ENCODE measurements at regions not wholly inside any gene's neighbourhood (a gene's known extent, or its start where the extent isn't known, plus 50 kb on each side); places are given as distances from the start of the nearest gene placed in this dataset.

GRCh38 chr5:167629634-167630033, 661.8 kb upstream of the WWC1 start:
- no peak overlapping the region for H4K12ac ChIP-seq (ENCODE audit: low read depth, low read length)
- H2BK12ac ChIP-seq (ENCODE audit: low read length): no peak overlapping the region
- no peak overlapping the region for H2AK5ac ChIP-seq (ENCODE audit: low read length)
- no peaks in the 10 kb centered on the region for H3K9me3 ChIP-seq (ENCODE audit: insufficient read depth, low read depth, low read length)
- H3K18ac ChIP-seq (ENCODE audit: low read length): no peak overlapping the region
- H3K4me1 ChIP-seq (ENCODE audit: control insufficient read depth in 1 of 2, insufficient read depth in 2 of 2, low read length in 2 of 2): peaks cover 0 to 3% of the 10 kb centered on the region in 2 experiments
- no peak overlapping the region for H3K14ac ChIP-seq (ENCODE audit: low read length)
- no CpG with 5 or more reads among the region's 3 CpGs for WGBS (ENCODE audit: extremely low coverage, insufficient coverage, insufficient read length)
- no peak overlapping the region for H4K91ac ChIP-seq (ENCODE audit: low read depth, low read length)
- H3K9ac ChIP-seq (ENCODE audit: low read length): no peak overlapping the region
- no peaks in the 10 kb centered on the region for H3K36me3 ChIP-seq (ENCODE audit: control insufficient read depth in 1 of 2, insufficient read depth in 2 of 2, low read length in 2 of 2)
- no peaks in the 10 kb centered on the region for H3K27me3 ChIP-seq (ENCODE audit: insufficient read depth, low read length)
- no peak overlapping the region for H3K4me2 ChIP-seq (ENCODE audit: low read length)
- H3K4me3 ChIP-seq (ENCODE audit: low read depth, low read length): no peak overlapping the region
- DNase-seq: no peak
- H3K79me2 ChIP-seq (ENCODE audit: control insufficient read depth, insufficient read depth, low read length, poor library complexity): no peaks in the 10 kb centered on the region
- no peak overlapping the region for H4K8ac ChIP-seq (ENCODE audit: low read depth, low read length)
- H3K23ac ChIP-seq (ENCODE audit: low read length): no peak overlapping the region
- H2BK5ac ChIP-seq (ENCODE audit: low read depth, low read length, poor library complexity): no peak overlapping the region
- no peak overlapping the region for H3K4ac ChIP-seq (ENCODE audit: low read depth, low read length)
- H2AFZ ChIP-seq (ENCODE audit: insufficient read depth, low read length, poor library complexity): no peak overlapping the region
- H3K79me1 ChIP-seq (ENCODE audit: low read length): no peaks in the 10 kb centered on the region
- H3K27ac ChIP-seq (ENCODE audit: low read depth, low read length): no peak overlapping the region
- no peak overlapping the region for H2BK120ac ChIP-seq (ENCODE audit: insufficient read depth, low read length, poor library complexity)

GRCh38 chr5:167631191-167631590, 660.3 kb upstream of the WWC1 start:
- no peak overlapping the region for H2BK120ac ChIP-seq (ENCODE audit: insufficient read depth, low read length, poor library complexity)
- H3K9me3 ChIP-seq (ENCODE audit: insufficient read depth, low read depth, low read length): no peaks in the 10 kb centered on the region
- peaks cover 0 to 3% of the 10 kb centered on the region in 2 experiments for H3K4me1 ChIP-seq (ENCODE audit: control insufficient read depth in 1 of 2, insufficient read depth in 2 of 2, low read length in 2 of 2)
- H3K27me3 ChIP-seq (ENCODE audit: insufficient read depth, low read length): no peaks in the 10 kb centered on the region
- no peak overlapping the region for H3K4me3 ChIP-seq (ENCODE audit: low read depth, low read length)
- H2AK5ac ChIP-seq (ENCODE audit: low read length): no peak overlapping the region
- no peak overlapping the region for H3K4ac ChIP-seq (ENCODE audit: low read depth, low read length)
- no peak overlapping the region for H3K4me2 ChIP-seq (ENCODE audit: low read length)
- H4K12ac ChIP-seq (ENCODE audit: low read depth, low read length): no peak overlapping the region
- H4K91ac ChIP-seq (ENCODE audit: low read depth, low read length): no peak overlapping the region
- H3K27ac ChIP-seq (ENCODE audit: low read depth, low read length): no peak overlapping the region
- no CpG with 5 or more reads among the region's 7 CpGs for WGBS (ENCODE audit: extremely low coverage, insufficient coverage, insufficient read length)
- DNase-seq: no peak
- no peak overlapping the region for H4K8ac ChIP-seq (ENCODE audit: low read depth, low read length)
- no peak overlapping the region for H3K14ac ChIP-seq (ENCODE audit: low read length)
- no peaks in the 10 kb centered on the region for H3K79me2 ChIP-seq (ENCODE audit: control insufficient read depth, insufficient read depth, low read length, poor library complexity)
- no peak overlapping the region for H2BK5ac ChIP-seq (ENCODE audit: low read depth, low read length, poor library complexity)
- H2AFZ ChIP-seq (ENCODE audit: insufficient read depth, low read length, poor library complexity): no peak overlapping the region
- no peak overlapping the region for H2BK12ac ChIP-seq (ENCODE audit: low read length)
- H3K9ac ChIP-seq (ENCODE audit: low read length): no peak overlapping the region
- H3K79me1 ChIP-seq (ENCODE audit: low read length): no peaks in the 10 kb centered on the region
- no peak overlapping the region for H3K23ac ChIP-seq (ENCODE audit: low read length)
- H3K36me3 ChIP-seq (ENCODE audit: control insufficient read depth in 1 of 2, insufficient read depth in 2 of 2, low read length in 2 of 2): no peaks in the 10 kb centered on the region
- no peak overlapping the region for H3K18ac ChIP-seq (ENCODE audit: low read length)

- H3K18ac ChIP-seq (ENCODE audit: low read length): no peak overlapping the region
- no peak overlapping the region for H3K9ac ChIP-seq (ENCODE audit: low read length)
- H3K27ac ChIP-seq (ENCODE audit: low read depth, low read length): no peak overlapping the region
- H2BK5ac ChIP-seq (ENCODE audit: low read depth, low read length, poor library complexity): no peak overlapping the region
- DNase-seq: no peak
- H4K91ac ChIP-seq (ENCODE audit: low read depth, low read length): no peak overlapping the region
- no peaks in the 10 kb centered on the region for H3K9me3 ChIP-seq (ENCODE audit: insufficient read depth, low read depth, low read length)
- H3K23ac ChIP-seq (ENCODE audit: low read length): no peak overlapping the region
- H2BK12ac ChIP-seq (ENCODE audit: low read length): no peak overlapping the region
- H4K12ac ChIP-seq (ENCODE audit: low read depth, low read length): no peak overlapping the region
- H3K4me2 ChIP-seq (ENCODE audit: low read length): no peak overlapping the region
- no peaks in the 10 kb centered on the region for H3K36me3 ChIP-seq (ENCODE audit: control insufficient read depth in 1 of 2, insufficient read depth in 2 of 2, low read length in 2 of 2)
- no peak overlapping the region for H3K4me3 ChIP-seq (ENCODE audit: low read depth, low read length)
- no peak overlapping the region for H4K8ac ChIP-seq (ENCODE audit: low read depth, low read length)
- no peak overlapping the region for H2AFZ ChIP-seq (ENCODE audit: insufficient read depth, low read length, poor library complexity)
- H3K14ac ChIP-seq (ENCODE audit: low read length): no peak overlapping the region
- no peak overlapping the region for H3K4ac ChIP-seq (ENCODE audit: low read depth, low read length)
- no peaks in the 10 kb centered on the region for H3K79me2 ChIP-seq (ENCODE audit: control insufficient read depth, insufficient read depth, low read length, poor library complexity)
- no peak overlapping the region for H2BK120ac ChIP-seq (ENCODE audit: insufficient read depth, low read length, poor library complexity)
- WGBS (ENCODE audit: extremely low coverage, insufficient coverage, insufficient read length): no CpG with 5 or more reads among the region's 3 CpGs
- H2AK5ac ChIP-seq (ENCODE audit: low read length): no peak overlapping the region
- no peaks in the 10 kb centered on the region for H3K4me1 ChIP-seq (ENCODE audit: control insufficient read depth in 1 of 2, insufficient read depth in 2 of 2, low read length in 2 of 2)
- no peaks in the 10 kb centered on the region for H3K79me1 ChIP-seq (ENCODE audit: low read length)
- H3K27me3 ChIP-seq (ENCODE audit: insufficient read depth, low read length): no peaks in the 10 kb centered on the region
Observed at GRCh38 chr5:167633114-167633513, 658.3 kb upstream of the WWC1 start.

GRCh38 chr5:167633931-167634341, 657.5 kb upstream of the WWC1 start:
- no peaks in the 10 kb centered on the region for H3K4me1 ChIP-seq (ENCODE audit: control insufficient read depth in 1 of 2, insufficient read depth in 2 of 2, low read length in 2 of 2)

More at GRCh38 chr5:167633931-167634341, 657.5 kb upstream of the WWC1 start:
- Histone ChIP-seq H3K4ac (ENCODE audit: low read depth, low read length) (no peak overlapping the region), H4K8ac (ENCODE audit: low read depth, low read length) (no peak overlapping the region), H2BK12ac (ENCODE audit: low read length) (no peak overlapping the region), H2BK5ac (ENCODE audit: low read depth, low read length, poor library complexity) (no peak overlapping the region), H3K9ac (ENCODE audit: low read length) (no peak overlapping the region), H3K79me2 (ENCODE audit: control insufficient read depth, insufficient read depth, low read length, poor library complexity) (no peaks in the 10 kb centered on the region), H3K36me3 (ENCODE audit: control insufficient read depth in 1 of 2, insufficient read depth in 2 of 2, low read length in 2 of 2) (no peaks in the 10 kb centered on the region), H2BK120ac (ENCODE audit: insufficient read depth, low read length, poor library complexity) (peak overlapping the region; percentile 66), H3K18ac (ENCODE audit: low read length) (no peak overlapping the region), H3K4me2 (ENCODE audit: low read length) (no peak overlapping the region), H3K14ac (ENCODE audit: low read length) (no peak overlapping the region), H4K91ac (ENCODE audit: low read depth, low read length) (no peak overlapping the region), H3K79me1 (ENCODE audit: low read length) (no peaks in the 10 kb centered on the region), H2AFZ (ENCODE audit: insufficient read depth, low read length, poor library complexity) (no peak overlapping the region), H3K9me3 (ENCODE audit: insufficient read depth, low read depth, low read length) (no peaks in the 10 kb centered on the region), H3K4me3 (ENCODE audit: low read depth, low read length) (no peak overlapping the region), H4K12ac (ENCODE audit: low read depth, low read length) (no peak overlapping the region), H2AK5ac (ENCODE audit: low read length) (no peak overlapping the region), H3K27ac (ENCODE audit: low read depth, low read length) (peak overlapping the region; percentile 14), H3K23ac (ENCODE audit: low read length) (no peak overlapping the region), H3K27me3 (ENCODE audit: insufficient read depth, low read length) (no peaks in the 10 kb centered on the region)
- peak; percentile 52 to 80 for DNase-seq
- no CpG with 5 or more reads among the region's 2 CpGs for WGBS (ENCODE audit: extremely low coverage, insufficient coverage, insufficient read length)

Data from trophoblast cell (in vitro differentiated cells and primary cell).